GM06990 (cell line): ENCODE measurements at regions not wholly inside any gene's neighbourhood (a gene's known extent, or its start where the extent isn't known, plus 50 kb on each side); places are given as distances from the start of the nearest gene placed in this dataset.

Experiments
- DNase-seq: peaks from one replicate; pipeline ENCODE4 v3.0.0-alpha.2; 2011; ENCODE audit not compliant: insufficient read length; ENCODE audit errors: extremely low read depth
- H3K27me3 ChIP-seq: replicated peaks from 2 replicates; pipeline ENCODE4 v1.6.0; 2011; ENCODE audit warnings: low read length; ENCODE audit not compliant: control insufficient read depth, insufficient read depth
- H3K36me3 ChIP-seq: 2 replicates; pipeline ENCODE4 v1.5.1; 2011; ENCODE audit warnings: low read length; ENCODE audit not compliant: control insufficient read depth, insufficient read depth
- H3K4me3 ChIP-seq: replicated peaks from 2 replicates; pipeline ENCODE4 v1.5.1; 2011; ENCODE audit warnings: low read depth, mild to moderate bottlenecking, control low read depth, low read length
- TF ChIP-seq, protein P1 (sequence below): IDR thresholded peaks from 2 replicates; pipeline ENCODE4 v1.5.1; 2011; ENCODE audit warnings: low read length, control low read depth, mild to moderate bottlenecking, inconsistent platforms; ENCODE audit not compliant: insufficient read depth, poor library complexity, severe bottlenecking

DNA sequence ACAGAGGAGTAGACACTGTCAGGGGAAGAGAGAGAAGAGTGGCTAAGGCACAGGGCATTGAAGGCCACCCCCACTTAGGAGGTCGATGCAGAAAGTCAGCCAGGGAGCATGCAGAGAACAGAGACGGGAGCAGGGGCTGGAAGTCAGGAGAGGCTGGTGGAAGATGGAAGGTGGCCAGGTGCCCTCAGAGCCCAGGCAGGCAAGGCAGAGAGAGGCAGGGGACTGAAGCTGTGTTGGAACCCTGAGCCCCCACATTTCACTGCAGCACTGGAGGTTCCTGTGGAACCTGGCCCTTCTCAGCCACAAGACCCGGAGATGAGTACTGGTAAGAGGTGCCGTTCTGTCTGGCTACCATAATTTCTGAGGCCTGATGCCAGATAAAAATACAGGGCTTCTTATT, 238.3 kb upstream of the NCAM1 start:
- TF ChIP-seq, protein P1, sequence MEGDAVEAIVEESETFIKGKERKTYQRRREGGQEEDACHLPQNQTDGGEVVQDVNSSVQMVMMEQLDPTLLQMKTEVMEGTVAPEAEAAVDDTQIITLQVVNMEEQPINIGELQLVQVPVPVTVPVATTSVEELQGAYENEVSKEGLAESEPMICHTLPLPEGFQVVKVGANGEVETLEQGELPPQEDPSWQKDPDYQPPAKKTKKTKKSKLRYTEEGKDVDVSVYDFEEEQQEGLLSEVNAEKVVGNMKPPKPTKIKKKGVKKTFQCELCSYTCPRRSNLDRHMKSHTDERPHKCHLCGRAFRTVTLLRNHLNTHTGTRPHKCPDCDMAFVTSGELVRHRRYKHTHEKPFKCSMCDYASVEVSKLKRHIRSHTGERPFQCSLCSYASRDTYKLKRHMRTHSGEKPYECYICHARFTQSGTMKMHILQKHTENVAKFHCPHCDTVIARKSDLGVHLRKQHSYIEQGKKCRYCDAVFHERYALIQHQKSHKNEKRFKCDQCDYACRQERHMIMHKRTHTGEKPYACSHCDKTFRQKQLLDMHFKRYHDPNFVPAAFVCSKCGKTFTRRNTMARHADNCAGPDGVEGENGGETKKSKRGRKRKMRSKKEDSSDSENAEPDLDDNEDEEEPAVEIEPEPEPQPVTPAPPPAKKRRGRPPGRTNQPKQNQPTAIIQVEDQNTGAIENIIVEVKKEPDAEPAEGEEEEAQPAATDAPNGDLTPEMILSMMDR: no peak
- Histone ChIP-seq H3K27me3 (peaks cover 1% of the 10 kb centered on the region), H3K36me3 (no peaks in the 10 kb centered on the region), H3K4me3 (no peak overlapping the region)
- DNase-seq: no peak

DNA sequence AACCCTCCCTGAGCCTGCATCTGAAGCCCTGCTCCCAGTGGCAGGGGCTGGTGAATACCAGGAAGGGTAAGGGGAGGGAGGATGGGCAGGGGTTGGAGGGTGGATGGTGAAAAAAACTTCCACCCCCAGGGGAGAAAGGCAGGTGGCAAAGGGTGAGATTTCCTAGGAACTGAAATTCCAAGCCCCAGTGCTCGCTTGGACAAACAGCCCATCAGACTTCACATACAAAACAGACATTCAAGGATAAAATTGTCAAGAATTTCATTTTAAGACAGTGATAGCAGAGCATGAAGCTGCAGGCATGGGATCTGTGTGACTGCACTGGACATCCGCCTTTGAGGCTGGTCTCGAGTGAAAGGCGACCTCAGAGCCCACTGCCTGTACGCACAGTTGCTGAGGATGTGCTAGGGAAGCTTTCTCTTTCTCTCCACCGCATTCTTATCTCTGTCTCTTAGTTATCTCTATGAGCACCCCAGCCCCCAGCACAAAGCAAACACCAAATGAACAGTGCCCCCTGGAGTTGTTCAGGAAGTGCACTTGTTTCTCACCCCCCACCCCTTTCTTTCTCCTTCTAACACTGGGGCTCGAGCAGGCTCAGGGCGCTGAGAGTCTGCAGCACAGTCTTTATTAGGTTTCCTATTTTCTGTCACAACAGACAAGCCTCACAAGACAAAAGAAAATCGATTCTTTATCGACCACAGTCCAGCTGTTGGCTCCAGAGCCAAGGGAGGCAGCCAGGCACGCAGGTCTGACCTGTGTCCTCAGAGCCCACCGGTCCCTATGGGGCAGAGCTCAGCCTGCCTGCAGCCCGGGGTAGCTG, 237.3 kb upstream of the NCAM1 start:
- no peaks in the 10 kb centered on the region for H3K36me3 ChIP-seq
- H3K4me3 ChIP-seq: no peak overlapping the region
- DNase-seq: no peak
- H3K27me3 ChIP-seq: peaks cover 1% of the 10 kb centered on the region; the same call in 1 of the 2 replicates
- TF ChIP-seq, protein P1: no peak

DNA sequence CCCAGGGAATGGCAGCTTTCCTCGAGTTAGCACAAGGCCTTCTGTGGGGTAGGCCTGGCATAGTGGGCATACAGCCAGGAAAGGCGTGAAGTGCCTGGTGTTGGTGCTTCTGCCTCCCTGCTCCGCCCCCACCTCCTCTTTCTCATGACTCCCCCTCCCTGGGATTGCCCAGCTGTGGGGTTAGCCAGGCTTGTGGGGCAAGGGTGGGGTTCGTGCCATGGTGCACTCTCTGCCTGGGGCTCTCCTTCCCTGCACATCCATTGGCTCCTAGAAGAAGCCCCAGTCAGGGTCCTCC, 236.8 kb upstream of the NCAM1 start:
- Histone ChIP-seq H3K36me3 (no peaks in the 10 kb centered on the region), H3K27me3 (peaks cover 1% of the 10 kb centered on the region; the same call in 1 of the 2 replicates), H3K4me3 (no peak overlapping the region)
- DNase-seq: no peak
- TF ChIP-seq, protein P1: no peak

DNA sequence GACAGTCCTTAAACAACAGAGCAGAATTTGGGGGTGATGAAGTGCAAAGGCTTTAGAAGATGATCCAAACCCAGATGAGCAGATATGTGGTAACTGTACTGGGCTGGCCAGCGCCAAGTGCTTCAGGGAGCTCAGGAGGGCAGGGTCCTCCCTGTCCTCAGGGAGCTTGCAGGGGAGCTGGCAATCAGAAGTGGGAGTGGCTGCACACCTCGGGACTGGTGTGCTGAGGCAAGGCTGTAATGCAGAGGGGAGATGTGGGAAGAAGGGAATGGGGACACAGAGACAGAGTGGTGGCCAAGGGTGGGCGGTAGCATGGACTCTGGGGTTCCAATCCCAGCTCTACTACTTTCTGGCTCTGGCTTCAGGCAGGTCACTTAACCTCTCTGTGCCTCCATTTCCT, 235.6 kb upstream of the NCAM1 start:
- Histone ChIP-seq H3K4me3 (no peak overlapping the region), H3K27me3 (peaks cover 1% of the 10 kb centered on the region; the same call in 1 of the 2 replicates), H3K36me3 (no peaks in the 10 kb centered on the region)
- TF ChIP-seq, protein P1: no peak
- no peak for DNase-seq

DNA sequence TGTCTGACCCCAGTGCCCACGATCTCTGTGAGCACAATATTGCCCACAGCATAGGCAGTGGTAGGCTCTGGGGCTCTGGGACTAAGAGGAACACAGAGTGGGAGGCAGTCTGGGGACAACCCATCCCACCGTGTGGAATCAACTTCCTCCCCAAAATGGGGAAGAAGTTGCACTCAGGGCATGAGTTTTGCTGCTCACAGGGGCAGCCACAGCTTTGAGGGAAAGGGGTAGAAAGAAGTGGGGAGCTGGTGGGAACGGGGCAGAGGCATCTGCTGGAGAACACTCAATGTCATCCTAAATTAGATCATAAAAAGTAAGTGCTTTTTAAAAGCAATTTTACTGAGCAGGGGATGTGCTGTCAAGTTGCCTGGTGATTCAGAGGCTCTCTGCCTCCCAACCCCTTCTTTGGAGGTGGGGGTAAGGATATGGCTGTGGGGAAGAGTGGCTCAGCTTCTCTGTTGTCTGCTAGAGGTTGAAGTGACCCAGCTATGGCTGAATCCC, 233.8 kb upstream of the NCAM1 start:
- H3K36me3 ChIP-seq: no peaks in the 10 kb centered on the region
- H3K27me3 ChIP-seq: peaks cover 1% of the 10 kb centered on the region; the same call in 1 of the 2 replicates
- TF ChIP-seq, protein P1: no peak
- H3K4me3 ChIP-seq: no peak overlapping the region
- no peak for DNase-seq
